Endothelial cell (in vitro differentiated cells): ENCODE measurements at regions not wholly inside any gene's neighbourhood (a gene's known extent, or its start where the extent isn't known, plus 50 kb on each side); places are given as distances from the start of the nearest gene placed in this dataset.

Experiments used
- DNase-seq: peaks from one replicate; pipeline ENCODE4 v3.0.0; 2021; ENCODE audit warnings: low spot score
- H3K27ac Mint-ChIP-seq: one replicate; pipeline ENCODE4 v1.8.0; 2021; ENCODE audit warnings: mixed read lengths, inconsistent platforms; ENCODE audit not compliant: unreplicated experiment
- H3K27me3 Mint-ChIP-seq: one replicate; pipeline ENCODE4 v1.8.0; 2021; ENCODE audit warnings: mild to moderate bottlenecking, moderate library complexity, mixed read lengths, inconsistent platforms; ENCODE audit not compliant: unreplicated experiment
- H3K36me3 Mint-ChIP-seq: one replicate; pipeline ENCODE4 v1.8.0; 2021; ENCODE audit warnings: mild to moderate bottlenecking, low read depth, mixed read lengths, inconsistent platforms; ENCODE audit not compliant: unreplicated experiment
- H3K4me1 Mint-ChIP-seq: one replicate; pipeline ENCODE4 v1.8.0; 2021; ENCODE audit warnings: mild to moderate bottlenecking, mixed read lengths, inconsistent platforms; ENCODE audit not compliant: unreplicated experiment
- H3K4me3 Mint-ChIP-seq: one replicate; pipeline ENCODE4 v1.8.0; 2021; ENCODE audit warnings: mild to moderate bottlenecking, mixed read lengths, inconsistent platforms; ENCODE audit not compliant: unreplicated experiment
- H3K9me3 Mint-ChIP-seq: one replicate; pipeline ENCODE4 v1.8.0; 2021; ENCODE audit warnings: mixed read lengths, inconsistent platforms; ENCODE audit not compliant: unreplicated experiment
- TF ChIP-seq, protein P1 (sequence below): fragments of 200-600 bp; sonication (generic); IDR thresholded peaks from one replicate; pipeline ENCODE4 v1.5.0; 2021; ENCODE audit warnings: antibody characterized with exemption; ENCODE audit not compliant: unreplicated experiment

DNA sequence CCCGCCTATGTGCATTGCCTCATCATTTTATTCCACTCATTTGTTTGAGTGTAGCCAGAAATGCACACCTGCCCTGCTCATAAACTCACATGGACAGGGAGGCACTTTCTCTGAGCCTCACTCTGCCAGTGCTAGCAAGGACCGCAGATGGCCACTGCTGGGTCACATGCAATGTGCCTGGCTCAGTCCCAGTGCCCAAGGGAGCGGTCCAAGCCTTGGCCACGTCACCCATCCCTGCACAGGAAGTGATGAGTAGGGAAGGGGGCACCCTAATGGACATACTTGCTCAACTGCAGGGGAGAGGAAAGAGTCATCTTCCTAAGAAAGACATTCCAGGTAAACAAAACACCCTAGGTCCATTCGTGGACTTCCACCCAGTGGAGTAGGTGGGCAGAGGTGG is 630.9 kb downstream of the IRX1 start:
- no peak overlapping the region for H3K27ac Mint-ChIP-seq
- no peaks in the 10 kb centered on the region for H3K4me1 Mint-ChIP-seq
- no peak overlapping the region for H3K4me3 Mint-ChIP-seq
- H3K36me3 Mint-ChIP-seq = no peaks in the 10 kb centered on the region
- H3K27me3 Mint-ChIP-seq = peaks cover 1% of the 10 kb centered on the region
- TF ChIP-seq, protein P1, sequence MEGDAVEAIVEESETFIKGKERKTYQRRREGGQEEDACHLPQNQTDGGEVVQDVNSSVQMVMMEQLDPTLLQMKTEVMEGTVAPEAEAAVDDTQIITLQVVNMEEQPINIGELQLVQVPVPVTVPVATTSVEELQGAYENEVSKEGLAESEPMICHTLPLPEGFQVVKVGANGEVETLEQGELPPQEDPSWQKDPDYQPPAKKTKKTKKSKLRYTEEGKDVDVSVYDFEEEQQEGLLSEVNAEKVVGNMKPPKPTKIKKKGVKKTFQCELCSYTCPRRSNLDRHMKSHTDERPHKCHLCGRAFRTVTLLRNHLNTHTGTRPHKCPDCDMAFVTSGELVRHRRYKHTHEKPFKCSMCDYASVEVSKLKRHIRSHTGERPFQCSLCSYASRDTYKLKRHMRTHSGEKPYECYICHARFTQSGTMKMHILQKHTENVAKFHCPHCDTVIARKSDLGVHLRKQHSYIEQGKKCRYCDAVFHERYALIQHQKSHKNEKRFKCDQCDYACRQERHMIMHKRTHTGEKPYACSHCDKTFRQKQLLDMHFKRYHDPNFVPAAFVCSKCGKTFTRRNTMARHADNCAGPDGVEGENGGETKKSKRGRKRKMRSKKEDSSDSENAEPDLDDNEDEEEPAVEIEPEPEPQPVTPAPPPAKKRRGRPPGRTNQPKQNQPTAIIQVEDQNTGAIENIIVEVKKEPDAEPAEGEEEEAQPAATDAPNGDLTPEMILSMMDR = no peak
- DNase-seq = no peak
- H3K9me3 Mint-ChIP-seq = no peaks in the 10 kb centered on the region

DNA sequence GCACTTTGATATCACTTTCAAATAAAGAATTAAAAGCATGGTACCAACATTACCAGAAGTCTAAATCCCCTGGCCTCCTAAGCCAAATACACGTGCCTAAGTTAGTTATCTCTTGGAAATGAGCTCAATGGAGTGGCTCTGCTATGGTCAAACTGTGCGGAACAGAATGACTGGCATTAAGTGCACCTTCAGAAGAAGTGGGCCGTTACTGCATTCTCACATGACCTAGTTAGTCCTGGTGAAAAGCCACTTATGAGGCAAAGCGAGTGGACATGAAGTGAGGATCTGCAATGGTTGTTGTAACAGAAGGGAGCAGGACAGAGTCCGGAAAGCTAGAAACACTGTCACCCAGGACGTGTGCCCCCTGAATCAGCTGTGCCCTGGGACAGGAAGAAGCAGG is 633.1 kb downstream of the IRX1 start:
- Mint-ChIP-seq H3K27me3 (no peaks in the 10 kb centered on the region), H3K4me3 (no peak overlapping the region)

DNA sequence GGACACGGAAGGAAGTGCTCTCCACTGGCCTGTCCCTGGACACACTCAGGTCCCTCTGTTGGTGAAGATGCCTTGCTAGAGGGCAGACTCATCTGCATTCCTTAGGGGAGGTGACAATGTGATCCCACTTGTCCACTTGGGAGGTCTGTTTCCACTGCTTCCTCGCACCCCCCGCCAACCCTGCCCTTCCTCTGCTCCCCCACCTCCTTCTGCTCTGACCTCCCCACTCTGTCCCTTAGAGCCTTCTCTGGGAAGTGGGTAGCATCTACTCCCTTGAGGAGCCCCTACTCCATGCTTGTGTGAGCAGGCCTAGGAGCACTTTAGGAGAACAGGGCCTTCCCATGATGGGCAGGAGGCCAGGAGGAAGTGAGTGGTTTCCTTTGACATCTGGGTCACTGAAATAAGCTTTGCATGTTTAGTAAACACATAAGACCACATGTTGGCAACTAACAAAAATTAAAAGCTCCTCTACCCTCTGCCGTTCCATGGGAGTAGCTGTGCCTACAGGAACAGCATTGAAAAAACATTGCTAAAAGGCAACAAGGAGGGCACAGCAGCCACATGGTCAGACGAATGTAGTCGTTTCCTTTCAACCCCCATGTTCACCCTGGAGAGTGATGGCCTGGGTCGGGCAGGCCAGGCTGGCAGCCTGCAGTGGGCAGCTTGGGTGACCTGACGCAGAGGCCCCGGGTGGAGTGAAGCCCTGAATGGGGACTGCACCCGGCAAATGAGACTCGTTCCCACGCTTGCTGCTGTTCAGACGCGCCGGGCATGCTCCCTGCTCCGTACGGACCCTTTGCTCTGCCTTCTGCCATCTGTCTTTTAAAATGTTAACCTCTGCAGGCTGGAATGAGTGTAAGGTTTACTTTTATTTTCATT is 634.0 kb downstream of the IRX1 start:
- TF ChIP-seq, protein P1 = no peak
- DNase-seq = no peak
- Mint-ChIP-seq H3K27me3 (no peaks in the 10 kb centered on the region), H3K4me1 (no peaks in the 10 kb centered on the region), H3K9me3 (no peaks in the 10 kb centered on the region), H3K27ac (no peak overlapping the region), H3K36me3 (no peaks in the 10 kb centered on the region), H3K4me3 (no peak overlapping the region)

More for the DNA sequence above, 633.1 kb downstream of the IRX1 start:
- no peak for DNase-seq
- Mint-ChIP-seq H3K4me1 (no peaks in the 10 kb centered on the region), H3K36me3 (no peaks in the 10 kb centered on the region), H3K27ac (no peak overlapping the region), H3K9me3 (no peaks in the 10 kb centered on the region)
- TF ChIP-seq, protein P1 = no peak

DNA sequence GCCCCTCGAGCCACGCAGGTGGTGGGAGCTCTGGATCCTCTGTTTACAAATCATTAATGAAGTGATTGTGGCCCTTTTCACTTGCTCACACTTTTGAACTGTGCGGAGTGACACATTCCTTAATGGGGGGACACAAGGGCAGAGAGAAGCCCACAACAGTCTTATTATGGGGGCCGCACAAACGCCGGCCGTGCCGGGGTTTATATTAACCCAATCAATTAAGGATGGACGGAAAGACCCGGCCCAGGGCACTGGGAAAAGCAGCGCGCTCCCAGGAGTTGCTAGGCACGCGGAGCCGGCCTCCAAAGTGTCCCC is 634.8 kb downstream of the IRX1 start:
- H3K27me3 Mint-ChIP-seq = no peaks in the 10 kb centered on the region
- no peak for DNase-seq
- no peak overlapping the region for H3K27ac Mint-ChIP-seq
- H3K36me3 Mint-ChIP-seq = no peaks in the 10 kb centered on the region
- H3K4me3 Mint-ChIP-seq = no peak overlapping the region
- H3K4me1 Mint-ChIP-seq = no peaks in the 10 kb centered on the region
- TF ChIP-seq, protein P1 = no peak
- H3K9me3 Mint-ChIP-seq = no peaks in the 10 kb centered on the region

DNA sequence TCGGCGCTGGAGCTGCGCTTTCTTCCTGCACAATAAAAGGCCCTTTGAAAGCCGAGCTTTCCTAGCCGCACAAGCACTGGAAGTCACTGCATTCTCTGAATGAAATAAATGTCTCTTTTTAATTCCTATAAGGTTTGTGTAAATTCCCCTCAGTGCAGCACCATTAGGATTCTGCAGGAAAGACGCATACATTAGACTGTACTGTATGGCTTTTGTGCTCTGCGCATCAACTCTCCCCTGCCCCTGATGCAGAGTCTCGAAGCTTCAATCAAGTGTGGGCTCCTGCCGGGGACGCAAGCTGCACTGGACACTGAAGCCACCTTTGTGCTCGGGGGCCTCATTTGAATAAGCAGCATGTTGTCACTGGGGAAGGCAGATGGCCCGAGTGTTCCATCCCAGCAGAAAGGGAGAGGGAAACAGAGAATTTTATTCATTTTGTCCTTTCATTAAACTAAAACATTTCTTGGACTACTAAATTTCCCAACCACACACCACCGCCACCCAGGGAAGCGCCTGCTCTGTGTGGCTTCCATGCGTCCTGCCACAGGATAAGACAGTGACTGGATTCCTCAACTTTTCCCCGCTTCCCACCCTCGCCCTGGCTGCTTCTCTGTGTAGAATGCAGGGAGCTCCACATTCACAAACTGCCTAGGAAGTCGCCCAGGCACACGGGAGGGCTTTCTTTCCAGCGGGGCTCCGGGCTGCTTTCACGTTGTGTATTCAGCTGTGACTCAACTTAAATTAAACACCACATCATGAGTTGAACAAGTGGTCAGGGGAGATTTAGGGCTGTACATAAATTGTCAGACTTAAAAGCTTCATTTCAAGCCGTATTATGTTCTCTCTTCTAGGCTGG is 635.4 kb downstream of the IRX1 start:
- DNase-seq = no peak
- TF ChIP-seq, protein P1 = no peak
- H3K4me1 Mint-ChIP-seq = no peaks in the 10 kb centered on the region
- H3K9me3 Mint-ChIP-seq = no peaks in the 10 kb centered on the region
- H3K36me3 Mint-ChIP-seq = no peaks in the 10 kb centered on the region
- no peak overlapping the region for H3K27ac Mint-ChIP-seq
- no peaks in the 10 kb centered on the region for H3K27me3 Mint-ChIP-seq
- no peak overlapping the region for H3K4me3 Mint-ChIP-seq
